ENCODE measurements at regions not wholly inside any gene's neighbourhood (a gene's known extent, or its start where the extent isn't known, plus 50 kb on each side); places are given as distances from the start of the nearest gene placed in this dataset.

DNA sequence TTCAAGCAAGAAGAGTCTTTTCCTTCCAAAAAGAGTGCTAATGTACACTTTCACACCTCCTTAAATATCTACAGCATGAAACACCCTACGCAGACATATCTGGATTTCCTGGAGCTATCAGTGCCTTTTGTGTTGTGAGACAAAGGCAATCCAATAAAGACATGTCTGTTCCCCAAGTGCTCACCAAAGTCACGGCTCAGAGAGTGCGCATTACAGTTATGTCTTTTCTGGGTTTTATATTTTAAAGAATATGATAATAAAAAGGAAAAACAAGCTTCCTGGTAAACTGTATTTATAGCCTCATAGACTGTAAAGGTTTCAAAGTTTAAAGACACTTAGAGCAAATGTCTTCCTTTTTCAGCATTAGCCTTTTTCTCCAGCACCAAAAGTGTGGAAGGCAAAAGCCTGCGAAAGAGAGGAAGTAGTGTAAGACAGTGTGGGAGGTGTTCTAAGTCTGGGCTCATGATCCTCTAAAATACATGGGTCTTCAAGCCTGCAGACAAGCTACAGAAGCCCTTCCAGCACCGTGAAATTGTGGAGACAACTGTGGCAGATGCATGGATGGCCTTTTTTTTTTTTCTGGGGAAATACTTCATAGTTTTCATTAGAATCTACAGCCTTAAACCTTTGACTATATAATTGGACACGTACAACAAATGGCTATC is 135.0 kb upstream of the SLC35B3 start:
- TF ChIP-seq, protein P1, sequence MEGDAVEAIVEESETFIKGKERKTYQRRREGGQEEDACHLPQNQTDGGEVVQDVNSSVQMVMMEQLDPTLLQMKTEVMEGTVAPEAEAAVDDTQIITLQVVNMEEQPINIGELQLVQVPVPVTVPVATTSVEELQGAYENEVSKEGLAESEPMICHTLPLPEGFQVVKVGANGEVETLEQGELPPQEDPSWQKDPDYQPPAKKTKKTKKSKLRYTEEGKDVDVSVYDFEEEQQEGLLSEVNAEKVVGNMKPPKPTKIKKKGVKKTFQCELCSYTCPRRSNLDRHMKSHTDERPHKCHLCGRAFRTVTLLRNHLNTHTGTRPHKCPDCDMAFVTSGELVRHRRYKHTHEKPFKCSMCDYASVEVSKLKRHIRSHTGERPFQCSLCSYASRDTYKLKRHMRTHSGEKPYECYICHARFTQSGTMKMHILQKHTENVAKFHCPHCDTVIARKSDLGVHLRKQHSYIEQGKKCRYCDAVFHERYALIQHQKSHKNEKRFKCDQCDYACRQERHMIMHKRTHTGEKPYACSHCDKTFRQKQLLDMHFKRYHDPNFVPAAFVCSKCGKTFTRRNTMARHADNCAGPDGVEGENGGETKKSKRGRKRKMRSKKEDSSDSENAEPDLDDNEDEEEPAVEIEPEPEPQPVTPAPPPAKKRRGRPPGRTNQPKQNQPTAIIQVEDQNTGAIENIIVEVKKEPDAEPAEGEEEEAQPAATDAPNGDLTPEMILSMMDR (IDR thresholded peaks at IDR 0.05 in 4 of 5, conservative IDR thresholded peaks at IDR 0.05 in 1 of 5), result no peak
- TF ChIP-seq POLR2A (IDR thresholded peaks at IDR 0.05), result no peak

All from gastrocnemius medialis (tissue), 4 donors.